ENCODE measurements at regions not wholly inside any gene's neighbourhood (a gene's known extent, or its start where the extent isn't known, plus 50 kb on each side); places are given as distances from the start of the nearest gene placed in this dataset.

DNA sequence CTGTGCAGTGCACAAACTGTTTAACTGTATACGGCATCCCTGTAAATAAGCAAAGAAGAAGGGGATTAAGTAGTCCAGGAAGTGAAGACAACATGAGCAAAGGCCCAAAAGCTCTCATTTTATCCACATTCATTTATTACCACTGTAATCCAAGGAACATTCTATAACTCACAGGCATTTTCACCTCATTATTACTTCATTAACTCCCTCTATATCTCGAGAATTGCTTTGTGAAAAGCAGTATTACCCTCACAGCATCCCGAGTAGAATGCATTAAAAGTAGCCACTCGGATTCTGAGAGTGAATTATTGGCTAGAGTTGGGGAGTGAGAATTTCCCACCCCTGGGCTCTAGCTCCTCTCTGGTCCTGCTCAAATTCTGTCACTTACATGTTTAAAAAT lies 51.0 kb upstream of the CHCHD3 start:
- CTCF ChIA-PET, result interaction anchor here (0.7 kb wide), 1 partner anchor 429 kb away, joined by 3 read pairs; no protein-coding TSS in a partner anchor
- H3K36me3 Mint-ChIP-seq (ENCODE audit: insufficient read depth, unreplicated experiment), result no peaks in the 10 kb centered on the region
- BruUV-seq (replicated peaks), result no TSS peak
- POLR2A ChIA-PET, result interaction anchor here (0.6 kb wide), 1 partner anchor 109 kb away, joined by 3 read pairs; no protein-coding TSS in a partner anchor
- TF ChIP-seq, protein P1, sequence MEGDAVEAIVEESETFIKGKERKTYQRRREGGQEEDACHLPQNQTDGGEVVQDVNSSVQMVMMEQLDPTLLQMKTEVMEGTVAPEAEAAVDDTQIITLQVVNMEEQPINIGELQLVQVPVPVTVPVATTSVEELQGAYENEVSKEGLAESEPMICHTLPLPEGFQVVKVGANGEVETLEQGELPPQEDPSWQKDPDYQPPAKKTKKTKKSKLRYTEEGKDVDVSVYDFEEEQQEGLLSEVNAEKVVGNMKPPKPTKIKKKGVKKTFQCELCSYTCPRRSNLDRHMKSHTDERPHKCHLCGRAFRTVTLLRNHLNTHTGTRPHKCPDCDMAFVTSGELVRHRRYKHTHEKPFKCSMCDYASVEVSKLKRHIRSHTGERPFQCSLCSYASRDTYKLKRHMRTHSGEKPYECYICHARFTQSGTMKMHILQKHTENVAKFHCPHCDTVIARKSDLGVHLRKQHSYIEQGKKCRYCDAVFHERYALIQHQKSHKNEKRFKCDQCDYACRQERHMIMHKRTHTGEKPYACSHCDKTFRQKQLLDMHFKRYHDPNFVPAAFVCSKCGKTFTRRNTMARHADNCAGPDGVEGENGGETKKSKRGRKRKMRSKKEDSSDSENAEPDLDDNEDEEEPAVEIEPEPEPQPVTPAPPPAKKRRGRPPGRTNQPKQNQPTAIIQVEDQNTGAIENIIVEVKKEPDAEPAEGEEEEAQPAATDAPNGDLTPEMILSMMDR (IDR thresholded peaks at IDR 0.05; ENCODE audit: unreplicated experiment), result no peak
- H3K4me3 Mint-ChIP-seq (ENCODE audit: unreplicated experiment), result no peak overlapping the region
- no peaks in the 10 kb centered on the region for H3K4me1 Mint-ChIP-seq (ENCODE audit: insufficient read depth, unreplicated experiment)
- no peak overlapping the region for H3K27ac Mint-ChIP-seq (ENCODE audit: low read depth, unreplicated experiment)
- H3K27me3 Mint-ChIP-seq (ENCODE audit: insufficient read depth, unreplicated experiment), result peaks cover 24% of the 10 kb centered on the region
- H3K9me3 Mint-ChIP-seq (ENCODE audit: unreplicated experiment), result no peaks in the 10 kb centered on the region
- intact Hi-C loops (cut with micrococcal nuclease), result no loop called here
- no peak for DNase-seq (ENCODE audit: unreplicated experiment)

- Mint-ChIP-seq H3K27ac (ENCODE audit: low read depth, unreplicated experiment) (no peak overlapping the region), H3K4me1 (ENCODE audit: insufficient read depth, unreplicated experiment) (no peaks in the 10 kb centered on the region), H3K27me3 (ENCODE audit: insufficient read depth, unreplicated experiment) (peaks cover 43% of the 10 kb centered on the region), H3K36me3 (ENCODE audit: insufficient read depth, unreplicated experiment) (no peaks in the 10 kb centered on the region), H3K4me3 (ENCODE audit: unreplicated experiment) (no peak overlapping the region), H3K9me3 (ENCODE audit: unreplicated experiment) (no peaks in the 10 kb centered on the region)
- DNase-seq (ENCODE audit: unreplicated experiment), result no peak
- ChIA-PET CTCF (interaction anchor here (1.0 kb wide), 1 partner anchor 139 kb away, joined by 3 read pairs; no protein-coding TSS in a partner anchor), POLR2A (no interaction called here)
- BruUV-seq (replicated peaks), result no TSS peak
- TF ChIP-seq, protein P1 (IDR thresholded peaks at IDR 0.05; ENCODE audit: unreplicated experiment), result no peak
- intact Hi-C loops (cut with micrococcal nuclease), result no loop called here
These were observed 52.9 kb upstream of the CHCHD3 start for GRCh38 chr7:133134810-133135209.

- Mint-ChIP-seq H3K27ac (ENCODE audit: low read depth, unreplicated experiment) (no peak overlapping the region), H3K4me3 (ENCODE audit: unreplicated experiment) (no peak overlapping the region), H3K27me3 (ENCODE audit: insufficient read depth, unreplicated experiment) (peaks cover 49% of the 10 kb centered on the region), H3K36me3 (ENCODE audit: insufficient read depth, unreplicated experiment) (no peaks in the 10 kb centered on the region), H3K9me3 (ENCODE audit: unreplicated experiment) (no peaks in the 10 kb centered on the region), H3K4me1 (ENCODE audit: insufficient read depth, unreplicated experiment) (no peaks in the 10 kb centered on the region)
- no peak for DNase-seq (ENCODE audit: unreplicated experiment)
- intact Hi-C loops (cut with micrococcal nuclease), result no loop called here
- TF ChIP-seq, protein P1 (IDR thresholded peaks at IDR 0.05; ENCODE audit: unreplicated experiment), result no peak
- ChIA-PET CTCF (interaction anchor here (0.6 to 1.5 kb wide), 3 partner anchors 10 to 139 kb away, joined by 3 to 4 read pairs (median 3); no protein-coding TSS in a partner anchor), POLR2A (interaction anchor here (0.8 kb wide), 1 partner anchor 9 kb away, joined by 3 read pairs; no protein-coding TSS in a partner anchor)
- BruUV-seq (replicated peaks), result no TSS peak
These were observed 53.6 kb upstream of the CHCHD3 start for GRCh38 chr7:133135451-133135850.

- no peaks in the 10 kb centered on the region for H3K4me1 Mint-ChIP-seq (ENCODE audit: insufficient read depth, unreplicated experiment)
- no peak overlapping the region for H3K4me3 Mint-ChIP-seq (ENCODE audit: unreplicated experiment)
- no peaks in the 10 kb centered on the region for H3K9me3 Mint-ChIP-seq (ENCODE audit: unreplicated experiment)
- no peaks in the 10 kb centered on the region for H3K36me3 Mint-ChIP-seq (ENCODE audit: insufficient read depth, unreplicated experiment)
- DNase-seq (ENCODE audit: unreplicated experiment), result peak; percentile 60
- H3K27ac Mint-ChIP-seq (ENCODE audit: low read depth, unreplicated experiment), result no peak overlapping the region
- TF ChIP-seq, protein P1 (IDR thresholded peaks at IDR 0.05; ENCODE audit: unreplicated experiment), result no peak
- ChIA-PET POLR2A (interaction anchor here (0.7 kb wide), 1 partner anchor 57 kb away, joined by 3 read pairs; the partner anchor contains the start of gene CHCHD3), CTCF (no interaction called here)
- peaks cover 80% of the 10 kb centered on the region for H3K27me3 Mint-ChIP-seq (ENCODE audit: insufficient read depth, unreplicated experiment)
- intact Hi-C loops (cut with micrococcal nuclease), result no loop called here
- no TSS peak for BruUV-seq (replicated peaks)
These were observed 57.5 kb upstream of the CHCHD3 start for GRCh38 chr7:133139350-133139749.
